Activated CD4-positive, alpha-beta T cell treated with anti-CD3 and anti-CD28 coated beads, Interleukin-2, amount 50 U/mL, for 16 hours (primary cell): ENCODE measurements at regions not wholly inside any gene's neighbourhood (a gene's known extent, or its start where the extent isn't known, plus 50 kb on each side); places are given as distances from the start of the nearest gene placed in this dataset.

Experiments
- DNase-seq: peaks from one replicate; pipeline ENCODE4 v3.0.0-alpha.2; 2020

DNA sequence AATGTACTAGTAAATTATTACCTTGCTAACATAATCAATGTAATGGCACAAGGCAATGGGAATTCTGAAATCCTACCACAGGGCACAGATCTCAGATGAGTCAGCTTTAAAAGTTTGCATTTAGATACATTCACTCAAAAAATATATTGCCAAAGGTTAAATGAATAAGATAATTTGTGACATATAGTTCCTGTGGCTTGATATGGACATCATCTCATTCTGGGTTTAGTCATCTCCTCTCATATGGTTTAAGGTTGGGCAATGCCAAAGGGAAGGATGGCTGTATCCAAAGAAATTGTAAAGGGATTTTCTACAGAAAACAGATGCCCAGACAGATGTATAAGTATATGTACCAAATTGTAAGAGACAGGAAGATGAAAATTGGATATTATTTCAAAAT, 1065.0 kb downstream of the LRFN5 start:
- DNase-seq, result no peak

DNA sequence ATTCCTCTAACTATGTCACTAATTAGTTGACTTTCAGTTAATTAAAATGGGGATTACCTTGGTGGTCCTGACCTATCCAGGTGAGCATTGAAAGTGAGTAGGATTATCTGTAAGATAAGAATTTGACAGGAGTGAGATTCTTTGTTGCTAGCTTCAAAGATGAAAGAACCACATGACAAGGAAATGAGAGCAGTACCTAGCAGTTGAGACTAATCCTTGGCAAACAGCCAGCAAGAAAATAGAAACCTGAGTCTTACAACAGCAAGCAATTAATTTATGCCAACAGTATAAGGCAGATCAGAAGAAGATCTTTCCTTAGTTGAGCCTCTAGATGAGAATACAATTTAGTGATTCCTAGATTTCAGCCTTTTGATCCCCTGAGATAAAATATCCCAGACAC, 1058.4 kb downstream of the LRFN5 start:
- DNase-seq, result no peak

DNA sequence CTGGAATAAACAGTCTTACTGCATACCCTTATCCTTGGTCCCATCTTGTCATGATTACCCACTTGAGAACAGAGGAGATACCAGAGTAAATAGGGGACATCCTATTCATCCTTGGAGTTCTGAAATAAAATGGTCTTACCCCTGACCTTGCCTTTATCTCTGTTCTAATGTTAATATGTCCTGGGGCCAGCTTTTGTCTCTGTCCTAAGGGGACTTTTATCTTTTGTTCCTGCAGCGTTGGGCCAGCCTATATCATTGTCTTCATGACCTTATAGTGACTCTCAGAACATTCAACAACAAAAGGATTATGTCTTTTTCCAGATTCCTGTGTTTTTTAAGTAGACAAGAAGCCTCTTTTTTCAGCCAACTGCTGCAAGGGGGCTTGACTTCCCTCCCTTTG, 1057.5 kb downstream of the LRFN5 start:
- no peak for DNase-seq

DNA sequence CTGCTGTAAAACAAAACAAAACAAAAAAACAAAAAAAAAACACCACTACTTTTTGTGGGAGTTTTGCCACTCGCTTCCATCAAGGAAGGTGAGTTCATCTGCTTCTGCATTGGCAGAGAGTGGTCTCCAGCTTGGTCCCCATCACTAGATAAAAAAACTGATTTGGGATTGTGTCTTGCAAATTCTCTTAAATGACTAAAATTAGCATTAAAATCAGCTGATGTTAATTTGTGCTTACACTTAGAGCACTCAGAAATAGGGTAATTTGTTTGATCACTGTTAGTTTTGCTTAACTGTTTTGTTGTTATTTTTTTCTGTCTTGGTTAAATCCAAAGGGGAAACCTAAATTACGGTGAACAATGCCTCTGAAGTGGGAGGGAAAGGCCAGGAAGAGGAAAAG, 1048.0 kb downstream of the LRFN5 start:
- no peak for DNase-seq

DNA sequence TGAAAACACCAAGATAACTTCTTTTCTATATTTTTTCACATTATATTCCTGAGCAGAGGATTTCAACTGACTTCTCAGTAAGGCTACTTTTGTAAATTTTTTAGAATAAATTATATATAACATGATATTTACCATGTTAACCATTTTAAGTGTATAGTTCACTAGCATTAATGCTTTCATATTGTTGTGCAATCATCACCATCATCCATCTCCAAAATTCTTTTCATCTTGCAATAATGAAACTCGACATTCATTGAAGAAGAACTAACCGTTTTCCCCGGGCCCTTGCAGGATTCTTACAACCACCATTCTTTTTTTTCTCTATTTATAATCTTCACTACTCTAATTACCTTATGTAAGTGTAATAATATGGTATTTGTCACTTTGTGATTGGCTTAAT, 1036.1 kb downstream of the LRFN5 start:
- DNase-seq, result no peak

DNA sequence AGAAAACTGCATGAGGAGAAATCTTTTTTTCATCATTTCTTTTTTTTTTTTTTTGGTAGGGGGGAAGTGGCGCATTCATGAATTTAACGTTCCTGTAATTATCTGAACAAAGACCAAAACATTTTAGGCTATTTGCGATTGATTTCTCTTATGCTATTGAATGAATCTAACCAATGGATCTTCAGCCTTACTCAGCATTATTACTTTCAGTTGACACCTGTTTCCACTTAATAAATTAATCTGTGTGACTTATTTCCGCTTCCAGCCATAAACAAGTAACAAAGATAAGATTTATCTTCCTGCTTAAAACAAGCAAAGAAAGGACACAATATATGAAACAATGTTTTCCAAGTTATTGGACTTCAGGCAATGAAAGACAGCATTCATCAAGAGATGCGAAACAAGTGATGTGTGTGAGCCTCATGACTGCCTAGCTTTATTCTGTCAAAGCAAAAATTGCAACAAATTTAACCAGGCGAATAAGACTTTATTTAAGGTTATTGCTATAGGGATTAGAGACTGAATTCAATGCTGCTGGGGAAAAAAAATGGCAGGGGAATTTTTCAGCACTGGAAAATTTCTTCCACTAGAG, 1026.9 kb downstream of the LRFN5 start:
- DNase-seq, result no peak

DNA sequence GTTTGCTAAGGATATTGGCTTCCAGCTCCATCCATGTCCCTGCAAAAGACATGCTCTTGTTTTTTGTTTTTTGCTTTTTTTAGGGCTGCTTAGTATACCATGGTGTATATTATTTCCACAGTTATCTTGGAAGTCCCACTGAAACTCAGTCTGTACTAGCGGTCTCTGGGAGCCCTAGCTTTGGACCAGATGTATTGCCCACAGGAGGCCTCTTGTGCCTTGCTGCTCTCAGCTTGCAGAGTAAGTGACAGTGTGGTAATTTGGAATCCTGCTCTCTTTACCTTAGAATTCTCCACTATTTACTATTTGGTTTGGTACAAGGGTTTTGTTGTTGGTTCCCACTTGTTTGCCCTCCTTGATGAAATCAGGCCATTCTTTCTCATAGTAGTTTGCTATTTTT, 1022.9 kb downstream of the LRFN5 start:
- DNase-seq, result no peak

DNA sequence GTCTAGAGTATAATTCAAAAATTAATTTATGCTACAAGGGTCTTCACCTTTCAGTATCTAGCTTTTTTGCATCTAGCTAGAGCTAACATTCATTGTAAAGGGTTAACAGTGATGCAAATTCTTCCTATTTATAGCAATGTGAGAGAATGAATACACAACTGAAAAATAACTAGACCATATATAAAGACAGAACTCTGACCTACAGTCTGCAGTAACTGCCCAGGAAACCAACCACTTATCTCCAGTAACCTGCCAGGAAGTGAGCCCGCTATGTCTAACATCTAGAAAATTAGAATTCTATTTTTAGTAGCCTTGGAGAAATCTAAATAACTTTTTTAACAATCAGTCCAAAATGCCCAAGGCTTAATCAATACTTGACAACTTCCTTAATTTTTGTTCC, 1021.9 kb downstream of the LRFN5 start:
- DNase-seq, result no peak

DNA sequence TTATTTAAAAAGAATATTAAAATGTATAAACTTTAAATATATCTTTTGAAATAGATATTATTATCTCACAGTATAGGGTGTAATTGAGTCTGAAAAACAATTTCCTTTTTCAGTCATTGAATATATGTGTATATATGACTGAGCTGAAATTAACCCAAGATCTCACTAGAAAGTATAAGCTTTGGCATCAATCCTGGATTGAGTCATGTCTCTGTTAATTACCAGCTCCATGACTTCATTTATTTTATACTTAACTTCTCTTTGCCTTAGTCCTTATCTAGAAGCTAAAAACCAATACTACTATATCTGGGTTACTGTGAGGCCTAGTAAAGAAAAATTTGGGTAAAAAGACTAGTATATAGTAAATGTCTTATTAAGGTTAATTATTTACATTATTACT, 1020.3 kb downstream of the LRFN5 start:
- no peak for DNase-seq

DNA sequence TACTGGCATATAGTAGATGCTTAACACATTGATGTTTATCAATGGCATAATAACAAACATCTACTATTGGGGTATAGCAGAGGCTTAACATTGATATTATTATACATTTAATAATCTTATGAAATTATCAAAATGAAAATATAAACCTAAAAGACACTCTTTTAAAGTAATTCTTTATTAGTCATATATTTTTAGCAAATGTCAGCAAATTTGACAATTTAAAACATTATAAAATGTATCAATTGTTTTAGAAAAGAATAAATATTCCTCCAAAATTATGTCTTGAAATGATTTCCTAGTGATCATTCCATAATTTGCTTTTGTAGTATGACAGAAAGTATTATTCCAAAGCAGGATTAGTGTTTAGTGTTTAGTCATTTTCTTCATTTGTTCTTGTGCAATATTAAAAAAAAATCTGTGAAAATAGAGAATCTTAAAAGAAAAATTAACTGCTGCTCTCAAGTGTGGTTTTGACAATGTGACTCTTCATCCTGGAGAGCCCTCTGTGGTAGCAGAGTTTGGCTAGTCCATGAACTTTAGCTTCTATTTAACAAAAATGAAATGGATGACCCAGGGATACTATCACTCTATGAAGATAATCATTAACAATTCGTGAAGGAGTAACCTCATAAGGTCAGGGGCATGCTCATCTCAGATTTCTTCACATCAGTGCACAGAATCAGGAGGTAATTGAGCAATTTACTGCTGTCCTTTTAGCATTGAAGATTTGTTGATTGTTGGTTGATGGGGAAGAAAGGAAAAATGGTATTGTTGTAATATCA, 1018.5 kb downstream of the LRFN5 start:
- no peak for DNase-seq

DNA sequence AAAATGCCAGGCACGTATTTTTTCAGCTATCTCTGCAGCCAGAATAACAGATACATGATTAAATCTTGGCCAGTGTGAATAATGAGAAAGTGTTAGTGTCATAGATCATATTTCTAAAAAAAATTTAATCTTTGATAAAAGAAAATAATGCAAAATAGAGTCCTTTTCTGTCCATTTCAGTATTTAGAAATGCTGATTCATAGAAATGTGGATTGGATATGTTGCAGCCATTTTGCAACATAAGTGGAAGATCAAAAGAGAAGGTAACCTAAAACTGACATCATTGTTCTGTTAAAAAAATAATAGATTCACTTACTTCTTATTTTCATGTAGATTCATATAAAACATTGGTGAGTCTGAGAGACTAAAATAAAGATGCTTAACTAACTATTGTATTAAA, 1010.3 kb downstream of the LRFN5 start:
- no peak for DNase-seq

DNA sequence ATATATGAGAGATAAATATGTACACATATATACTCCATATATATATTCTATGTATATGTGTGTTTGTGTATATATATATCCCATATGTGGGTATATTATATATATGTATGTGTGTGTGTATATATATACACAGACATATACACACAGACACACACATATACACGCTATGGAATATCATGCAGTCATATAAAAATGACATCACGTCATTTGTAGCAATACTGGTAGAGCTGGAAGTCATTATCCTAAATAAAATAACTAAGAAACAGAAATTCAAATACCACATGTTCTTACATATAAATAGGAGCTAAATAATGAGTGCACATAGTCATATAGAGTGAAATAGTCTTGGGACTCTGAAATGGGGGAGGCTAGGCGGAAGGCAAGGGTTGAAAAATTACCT, 1000.2 kb downstream of the LRFN5 start:
- DNase-seq, result no peak

DNA sequence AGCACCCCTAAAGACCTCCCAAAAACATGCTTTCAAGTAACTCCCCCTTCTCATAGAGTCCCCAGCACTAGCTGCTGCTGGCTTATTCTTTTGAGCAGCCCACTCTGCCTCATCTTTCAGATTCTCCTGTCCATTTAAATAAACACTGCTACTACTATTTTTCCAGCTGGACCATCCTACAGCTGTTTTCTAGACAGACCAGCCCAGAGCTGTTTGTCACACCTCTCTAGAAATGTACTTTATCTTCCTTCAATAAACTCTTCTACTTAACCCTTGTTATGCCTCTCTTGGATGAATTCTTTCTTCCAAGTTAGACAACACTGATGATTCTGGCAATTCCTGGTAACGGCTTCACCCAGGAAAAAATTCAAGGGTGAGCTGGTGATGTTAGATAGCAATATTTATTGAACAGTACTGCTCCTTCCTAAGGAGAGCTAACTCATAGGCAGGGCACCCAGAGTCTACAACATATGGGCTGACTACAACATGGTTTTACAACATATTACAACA, 995.7 kb downstream of the LRFN5 start:
- no peak for DNase-seq

DNA sequence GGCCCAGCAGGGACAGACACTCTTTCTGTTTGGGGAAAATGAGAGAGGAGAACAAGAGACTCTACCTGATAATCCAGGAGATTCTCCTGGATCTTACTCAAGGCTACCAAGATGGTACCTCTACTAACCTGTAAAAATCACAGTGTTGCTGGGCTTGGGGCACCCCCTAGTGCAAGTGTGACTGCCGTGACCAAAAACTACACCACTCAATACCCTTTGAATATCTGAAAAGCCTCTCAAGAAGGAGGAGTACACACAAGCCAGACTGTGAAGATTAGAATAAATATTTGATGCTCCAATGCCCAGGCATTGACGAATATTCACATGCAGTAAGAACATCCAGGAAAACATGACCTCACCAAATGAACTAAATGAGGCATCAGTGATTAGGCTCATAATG, 965.4 kb downstream of the LRFN5 start:
- no peak for DNase-seq

DNA sequence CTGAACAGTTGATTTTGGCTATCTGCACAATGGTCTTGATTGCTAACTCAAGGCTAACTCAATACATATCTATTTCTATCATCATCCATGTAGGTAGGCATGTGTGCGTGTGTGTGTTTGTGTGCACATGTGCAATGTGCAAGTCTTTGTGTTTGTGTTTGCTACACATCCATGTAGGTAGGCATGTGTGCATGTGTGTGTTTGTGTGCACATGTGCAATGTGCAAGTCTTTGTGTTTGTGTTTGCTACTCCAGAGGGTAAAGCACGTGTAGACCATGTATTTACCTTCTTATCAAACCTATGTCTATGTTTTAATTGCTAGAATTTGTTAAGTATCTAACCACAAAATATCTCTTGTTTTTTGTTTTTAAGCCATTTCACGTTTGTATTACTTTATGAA, 962.6 kb downstream of the LRFN5 start:
- no peak for DNase-seq

DNA sequence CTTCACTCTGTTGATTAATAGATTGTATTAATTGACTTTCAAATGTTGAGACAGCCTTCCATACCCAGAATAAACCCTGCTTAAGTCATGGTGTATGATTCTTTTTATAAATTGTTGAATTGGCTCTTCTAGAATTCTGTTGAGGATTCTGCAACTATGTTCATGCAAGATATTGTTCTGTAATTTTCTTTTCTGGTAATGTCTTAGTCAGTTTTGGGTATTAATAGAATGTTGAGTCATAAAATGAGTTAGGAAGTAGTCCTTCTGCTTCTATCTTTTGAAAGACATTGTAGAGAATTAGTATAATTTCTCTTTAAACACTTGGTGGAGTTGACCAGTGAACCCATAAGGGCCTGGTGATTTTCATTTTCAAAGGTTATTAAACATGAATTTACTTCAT, 958.9 kb downstream of the LRFN5 start:
- no peak for DNase-seq

DNA sequence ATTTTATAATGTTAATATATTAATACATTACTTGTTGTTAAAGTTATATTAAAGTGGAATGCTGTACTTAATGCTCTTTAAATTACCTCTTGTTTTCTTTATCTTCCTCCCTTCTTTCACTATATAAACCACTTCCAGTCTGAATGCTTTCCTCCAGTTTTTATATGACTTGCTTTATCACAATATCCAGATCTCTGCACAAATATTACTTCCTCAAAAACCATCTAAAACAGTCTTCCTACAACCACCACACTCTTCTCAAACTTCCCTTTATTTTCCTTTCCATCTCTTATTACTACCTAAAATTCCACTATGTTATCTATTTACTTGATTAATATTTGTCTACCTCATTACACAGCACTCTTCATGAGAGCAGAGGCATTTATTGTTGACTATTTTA, 956.6 kb downstream of the LRFN5 start:
- no peak for DNase-seq

DNA sequence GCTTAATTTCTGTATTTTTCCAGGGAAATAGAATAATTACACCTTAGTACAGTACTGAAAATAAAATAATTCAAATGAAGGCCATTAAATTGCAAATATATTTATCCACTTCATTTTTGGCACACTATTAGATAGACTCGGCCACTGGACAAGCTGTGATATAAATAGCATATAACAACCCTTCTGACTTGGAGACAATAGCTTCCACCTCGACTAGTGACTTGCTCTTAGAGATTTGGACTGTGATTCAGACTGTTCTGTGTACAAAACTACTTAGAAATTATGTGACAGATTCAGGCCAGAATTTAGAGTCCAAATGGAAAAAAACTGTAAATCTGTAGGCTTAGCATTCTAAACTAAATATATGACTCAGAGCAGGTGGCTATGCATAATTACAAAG, 949.9 kb downstream of the LRFN5 start:
- DNase-seq, result no peak

DNA sequence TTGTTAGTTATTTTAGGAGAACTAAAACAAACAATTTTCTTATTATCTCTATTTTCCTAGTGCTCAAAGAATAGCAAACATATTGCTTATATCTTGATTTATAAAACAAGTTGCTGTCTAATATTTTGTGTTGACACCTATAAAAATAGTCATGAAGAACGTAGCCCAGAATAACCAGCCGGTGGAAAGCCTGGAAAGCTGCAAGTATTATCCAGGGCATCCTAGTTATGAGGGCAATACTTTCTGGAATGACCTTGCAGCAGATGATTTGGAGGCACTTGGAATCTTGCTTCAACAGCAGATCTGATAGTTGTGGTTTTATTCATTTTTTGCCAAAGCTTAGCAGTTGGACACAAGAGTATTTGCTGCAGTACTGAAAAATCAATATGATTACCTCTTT, 948.7 kb downstream of the LRFN5 start:
- DNase-seq, result no peak

DNA sequence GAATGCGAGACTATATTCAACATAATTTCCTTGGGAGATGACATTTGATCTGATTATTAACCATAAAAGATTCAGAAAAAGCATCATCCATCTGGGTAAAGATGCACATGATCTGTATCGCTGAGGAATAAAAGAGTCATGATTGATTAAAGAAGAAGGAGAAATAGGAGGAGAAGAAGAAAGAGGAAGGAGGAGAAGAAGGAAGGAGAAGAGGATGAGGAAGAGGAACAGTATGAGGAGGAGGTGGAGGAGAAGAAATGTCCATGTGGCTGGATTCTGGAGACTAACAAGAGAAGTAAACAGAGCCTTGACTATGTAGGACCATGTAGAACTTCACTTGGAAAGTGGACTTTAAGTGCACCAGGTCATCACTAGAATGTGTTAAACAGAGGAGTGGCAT, 947.4 kb downstream of the LRFN5 start:
- no peak for DNase-seq

DNA sequence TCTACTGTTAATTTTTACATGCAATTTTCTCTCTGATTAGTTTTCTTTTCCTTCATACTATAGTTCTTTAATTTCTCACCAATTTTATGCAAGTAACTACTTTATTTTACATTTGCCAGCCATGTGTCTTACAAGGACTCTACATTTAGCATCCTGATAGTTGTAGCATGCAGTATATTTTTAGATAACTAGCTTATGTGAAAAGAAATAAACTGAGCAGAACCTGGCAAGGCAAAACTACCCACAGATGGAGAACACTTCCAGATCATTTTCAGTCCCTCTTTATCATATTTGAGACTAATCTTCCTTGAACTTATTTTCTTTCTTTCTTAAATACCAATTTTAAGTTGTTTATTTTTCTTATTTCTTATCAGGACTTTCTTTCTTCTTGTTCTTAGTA, 943.6 kb downstream of the LRFN5 start:
- DNase-seq, result no peak

DNA sequence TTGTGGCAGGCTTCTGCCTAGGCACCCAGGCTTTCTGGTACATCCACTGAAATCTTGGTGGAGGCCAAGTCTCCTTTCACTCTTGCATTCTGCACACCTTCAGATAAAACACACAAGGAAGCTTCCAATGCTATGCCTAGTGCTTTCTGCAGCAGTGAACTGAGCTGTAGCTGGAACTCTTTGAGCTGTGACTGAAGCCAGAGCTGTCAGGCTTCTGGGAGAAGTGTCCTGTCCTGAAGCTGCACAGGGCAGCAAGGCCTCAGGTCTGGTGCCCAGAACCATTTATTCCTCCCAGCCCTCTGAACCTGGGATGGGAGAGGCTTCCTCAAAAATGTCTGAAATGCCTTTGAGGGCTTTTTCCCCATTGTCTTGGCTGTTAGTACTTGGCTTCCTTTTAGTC, 941.7 kb downstream of the LRFN5 start:
- DNase-seq, result no peak

DNA sequence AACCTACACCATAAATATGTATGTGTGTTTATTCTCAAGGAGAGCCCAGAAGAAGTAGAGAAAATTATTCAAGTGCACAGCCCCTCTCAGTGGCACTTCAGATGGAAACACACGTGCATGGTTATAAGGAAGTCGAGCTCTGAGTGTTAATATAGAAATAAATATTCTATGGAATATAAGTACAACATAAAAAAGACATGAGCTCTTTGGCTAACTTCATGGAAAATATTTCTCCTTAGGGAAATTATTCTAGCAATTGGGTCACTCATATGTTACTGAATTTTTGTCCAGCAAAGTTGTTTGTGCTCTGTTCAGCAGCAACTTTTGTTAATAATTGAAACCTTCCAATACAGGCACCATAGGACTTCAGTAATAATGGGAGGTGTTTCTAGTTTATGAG, 939.0 kb downstream of the LRFN5 start:
- DNase-seq, result no peak

DNA sequence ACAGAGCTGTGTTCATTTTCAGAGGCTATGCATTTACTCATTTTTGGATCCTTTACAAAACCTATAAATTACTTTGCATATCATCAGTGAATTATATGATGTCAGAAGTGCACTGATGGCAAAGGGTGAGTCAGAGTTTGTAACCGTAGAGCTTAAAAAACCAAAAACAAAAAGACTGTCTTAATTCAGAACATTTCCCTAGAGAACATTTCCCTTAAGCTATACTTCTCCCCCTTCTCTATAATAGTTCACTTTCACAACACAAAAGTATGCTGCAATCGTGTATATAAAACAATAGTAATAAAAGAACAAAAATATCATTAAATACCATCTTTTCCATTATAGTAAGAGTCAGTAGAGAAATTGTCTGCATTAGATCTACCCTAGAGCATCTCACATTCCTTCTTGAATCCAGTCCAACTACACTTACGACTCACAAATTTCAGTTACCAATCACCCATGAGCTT, 934.9 kb downstream of the LRFN5 start:
- DNase-seq, result no peak

DNA sequence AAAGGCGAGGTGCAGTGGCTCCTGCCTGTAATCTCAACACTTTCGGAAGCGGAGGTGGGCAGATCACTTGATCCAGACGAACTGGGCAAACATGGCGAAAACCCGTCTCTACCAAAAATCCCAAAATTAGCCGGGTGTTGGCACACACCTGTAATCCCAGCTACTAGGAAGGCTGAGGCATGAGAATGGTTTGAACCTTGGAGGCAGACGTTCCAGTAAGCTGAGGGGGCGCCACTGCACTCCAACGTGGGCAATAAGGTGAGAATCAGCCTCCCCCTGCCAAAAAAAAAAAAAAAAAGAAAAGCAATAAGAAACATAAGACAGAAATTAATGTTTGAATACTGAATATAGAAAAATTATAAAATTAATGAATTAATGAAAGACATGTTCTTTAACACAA, 928.7 kb downstream of the LRFN5 start:
- no peak for DNase-seq
